Prostate gland (tissue), 2 donors: ENCODE measurements at regions not wholly inside any gene's neighbourhood (a gene's known extent, or its start where the extent isn't known, plus 50 kb on each side); places are given as distances from the start of the nearest gene placed in this dataset.

Experiments used
- DNase-seq: peaks from one replicate; pipeline ENCODE4 v3.0.0-alpha.2; 2019; ENCODE audit warnings: low spot score
- H3K27ac ChIP-seq, 2 donors: fragments of 200-600 bp; sonication (generic); 2 replicates each; pipeline ENCODE4 v1.5.1; 2017 to 2019
- H3K27me3 ChIP-seq: fragments of 200-600 bp; sonication (generic); replicated peaks from 2 replicates; pipeline ENCODE4 v1.5.1; 2019; ENCODE audit not compliant: insufficient read depth
- H3K36me3 ChIP-seq, 2 donors: fragments of 200-600 bp; sonication (generic); 1 replicate in 1 of 2; 2 replicates in 1 of 2; pipeline versions ENCODE4 v1.5.1 to v1.8.1; 2017 to 2019
- H3K4me1 ChIP-seq: fragments of 200-600 bp; sonication (generic); replicated peaks from 2 replicates; pipeline ENCODE4 v1.5.1; 2019
- H3K4me3 ChIP-seq, 2 donors: fragments of 200-600 bp; sonication (generic); 2 replicates each; pipeline ENCODE4 v1.5.1; 2017 to 2019
- H3K9me3 ChIP-seq: fragments of 200-600 bp; sonication (generic); 2 replicates; pipeline ENCODE4 v1.5.1; 2017
- POLR2A ChIP-seq: fragments of 450-650 bp; IDR thresholded peaks from one replicate; pipeline ENCODE4 v1.6.1; 2016; ENCODE audit warnings: antibody characterized with exemption, mild to moderate bottlenecking
- POLR2AphosphoS5 ChIP-seq: sonication (generic); formaldehyde crosslinking; IDR thresholded peaks from one replicate; pipeline ENCODE4 v1.6.1; 2017; ENCODE audit warnings: antibody characterized with exemption
- WGBS: methylation state at CpG from one replicate; pipeline ENCODE4 v1.1.5; 2018; 5-methylcytosine and 5-hydroxymethylcytosine counted together
- intact Hi-C: fragments of 100-400 bp; cut with DNase I; formaldehyde crosslinking; loops from one replicate; pipeline ENCODE4 v1.14.2; 2022
- TF ChIP-seq, protein P1 (sequence below), 4 experiments: fragments of 200-600 bp in 2 of 4; fragments of 450-650 bp in 2 of 4; sonication (generic) in 2 of 4; IDR thresholded peaks; 1 replicate in 3 of 4; 2 replicates in 1 of 4; pipeline ENCODE4 v1.5.1; 2016 to 2019; ENCODE audit warnings: antibody characterized with exemption in 4 of 4, mild to moderate bottlenecking in 2 of 4, moderate library complexity in 2 of 4

DNA sequence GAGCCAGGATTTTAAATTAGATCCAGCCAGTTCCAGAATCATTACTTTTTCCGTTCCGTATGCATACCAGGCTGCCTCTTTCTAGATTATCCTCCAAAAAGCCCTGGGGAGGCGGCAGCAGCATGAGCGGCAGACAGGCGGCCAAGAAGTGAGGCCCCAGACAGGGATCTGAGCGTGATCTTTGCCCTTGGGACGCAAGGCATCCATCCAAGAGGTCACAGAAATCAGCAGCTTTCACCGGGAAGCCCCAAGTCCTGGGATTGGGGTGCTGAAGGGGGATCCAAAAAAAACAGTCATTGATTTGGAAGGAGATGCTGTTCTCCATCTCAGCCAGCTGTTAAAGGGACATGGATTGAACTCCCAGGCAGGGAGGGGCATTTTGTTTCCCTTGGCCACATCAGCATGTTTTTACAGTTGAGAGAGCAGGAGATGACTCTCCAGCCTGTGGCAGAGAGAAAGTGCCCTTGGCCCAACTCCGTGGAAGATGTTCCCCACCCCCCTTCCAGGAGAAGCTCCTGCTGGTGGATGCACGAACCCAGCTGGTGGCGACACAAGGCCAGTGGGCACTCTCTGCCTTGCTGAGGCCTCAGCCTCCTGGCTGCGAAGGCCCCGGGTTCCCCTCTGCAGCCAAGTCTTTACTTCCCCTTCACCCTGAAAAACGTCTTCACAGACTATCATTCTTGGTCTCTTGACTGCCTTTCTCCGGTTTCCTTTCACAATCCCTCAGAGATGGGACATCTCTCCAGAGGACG, 265.6 kb downstream of the ANAPC1 start:
- Histone ChIP-seq H3K27me3 (no peaks in the 10 kb centered on the region), H3K27ac (no peak overlapping the region), H3K4me3 (no peak overlapping the region), H3K9me3 (no peaks in the 10 kb centered on the region), H3K36me3 (no peaks in the 10 kb centered on the region), H3K4me1 (no peaks in the 10 kb centered on the region)
- 63% methylated on average over 16 of the region's 16 CpGs for WGBS
- no peak for DNase-seq
- intact Hi-C loops = no loop called here
- TF ChIP-seq, protein P1, sequence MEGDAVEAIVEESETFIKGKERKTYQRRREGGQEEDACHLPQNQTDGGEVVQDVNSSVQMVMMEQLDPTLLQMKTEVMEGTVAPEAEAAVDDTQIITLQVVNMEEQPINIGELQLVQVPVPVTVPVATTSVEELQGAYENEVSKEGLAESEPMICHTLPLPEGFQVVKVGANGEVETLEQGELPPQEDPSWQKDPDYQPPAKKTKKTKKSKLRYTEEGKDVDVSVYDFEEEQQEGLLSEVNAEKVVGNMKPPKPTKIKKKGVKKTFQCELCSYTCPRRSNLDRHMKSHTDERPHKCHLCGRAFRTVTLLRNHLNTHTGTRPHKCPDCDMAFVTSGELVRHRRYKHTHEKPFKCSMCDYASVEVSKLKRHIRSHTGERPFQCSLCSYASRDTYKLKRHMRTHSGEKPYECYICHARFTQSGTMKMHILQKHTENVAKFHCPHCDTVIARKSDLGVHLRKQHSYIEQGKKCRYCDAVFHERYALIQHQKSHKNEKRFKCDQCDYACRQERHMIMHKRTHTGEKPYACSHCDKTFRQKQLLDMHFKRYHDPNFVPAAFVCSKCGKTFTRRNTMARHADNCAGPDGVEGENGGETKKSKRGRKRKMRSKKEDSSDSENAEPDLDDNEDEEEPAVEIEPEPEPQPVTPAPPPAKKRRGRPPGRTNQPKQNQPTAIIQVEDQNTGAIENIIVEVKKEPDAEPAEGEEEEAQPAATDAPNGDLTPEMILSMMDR (IDR thresholded peaks at IDR 0.05) = no peak

DNA sequence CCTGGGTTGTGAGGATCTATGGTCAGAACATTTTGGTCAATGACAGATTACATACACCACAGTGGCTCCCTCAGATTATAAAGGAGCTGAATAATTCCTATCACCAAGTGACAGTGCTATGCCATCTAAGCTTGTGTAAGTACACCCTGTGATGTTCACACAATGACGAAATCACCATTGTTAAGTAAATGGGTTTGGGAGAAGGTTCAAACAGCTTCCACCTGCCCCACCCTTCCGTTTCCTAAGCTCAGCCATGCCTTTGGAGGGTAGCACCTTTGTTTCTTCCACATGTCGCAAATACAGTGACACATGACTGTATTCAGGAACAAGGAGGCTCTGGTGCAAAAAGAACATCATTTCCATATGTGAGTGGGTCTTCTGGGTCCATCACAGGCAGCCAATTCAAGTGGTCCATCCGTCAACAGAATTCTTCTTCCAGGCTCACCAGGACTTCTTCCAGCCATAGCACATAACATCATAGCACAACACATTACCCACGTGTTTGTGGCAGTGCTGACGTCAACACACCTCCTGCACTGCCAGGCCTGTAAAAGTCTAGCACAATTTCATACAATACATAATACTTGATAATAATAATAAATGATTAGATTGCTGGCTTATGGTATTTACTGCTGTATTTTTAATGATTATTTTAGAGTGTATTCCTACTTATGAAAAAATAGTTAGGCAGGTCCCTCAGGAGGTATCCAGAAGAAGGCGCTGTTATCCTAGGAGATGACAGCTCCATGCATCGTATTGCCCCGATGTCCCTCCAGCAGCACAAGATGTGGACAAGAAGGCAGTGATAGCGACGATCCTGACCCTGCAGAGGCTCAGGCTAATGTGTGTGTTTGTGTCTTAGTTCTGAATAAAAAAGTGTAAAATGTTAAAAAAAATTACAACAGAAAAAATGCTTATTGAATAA, 264.8 kb downstream of the ANAPC1 start:
- H3K36me3 ChIP-seq = no peaks in the 10 kb centered on the region
- H3K27ac ChIP-seq = no peak overlapping the region
- 80% methylated on average over 11 of the region's 11 CpGs for WGBS
- intact Hi-C loops = no loop called here
- TF ChIP-seq, protein P1 (IDR thresholded peaks at IDR 0.05) = no peak
- no peak for TF ChIP-seq POLR2A
- no peak for TF ChIP-seq POLR2AphosphoS5
- H3K4me3 ChIP-seq = no peak overlapping the region
- no peak for DNase-seq
- no peaks in the 10 kb centered on the region for H3K9me3 ChIP-seq
- H3K4me1 ChIP-seq = no peaks in the 10 kb centered on the region
- no peaks in the 10 kb centered on the region for H3K27me3 ChIP-seq

DNA sequence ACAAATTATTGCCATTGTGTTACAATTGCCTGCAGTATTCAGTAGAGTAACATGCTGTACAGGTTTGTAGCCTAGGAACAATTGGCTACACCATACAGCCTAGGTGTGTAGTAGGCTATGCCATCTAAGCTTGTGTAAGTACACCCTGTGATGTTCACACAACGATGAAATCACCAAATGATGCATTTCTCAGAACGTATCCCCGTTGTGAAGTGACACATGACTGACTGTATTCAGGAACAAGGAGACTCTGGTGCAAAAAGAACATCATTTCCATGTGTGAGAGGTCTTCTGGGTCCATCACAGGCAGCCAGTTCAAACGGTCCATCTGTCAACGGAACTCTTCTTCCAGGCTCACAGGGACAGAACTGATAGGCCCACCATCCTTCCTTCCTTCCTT, 263.7 kb downstream of the ANAPC1 start:
- WGBS = 82% methylated on average over 5 of the region's 5 CpGs
- Histone ChIP-seq H3K4me3 (no peak overlapping the region), H3K9me3 (no peaks in the 10 kb centered on the region), H3K36me3 (no peaks in the 10 kb centered on the region), H3K4me1 (no peaks in the 10 kb centered on the region), H3K27ac (no peak overlapping the region), H3K27me3 (no peaks in the 10 kb centered on the region)
- TF ChIP-seq, protein P1 (IDR thresholded peaks at IDR 0.05) = no peak
- TF ChIP-seq POLR2A = no peak
- TF ChIP-seq POLR2AphosphoS5 = no peak
- no peak for DNase-seq
- intact Hi-C loops = no loop called here

DNA sequence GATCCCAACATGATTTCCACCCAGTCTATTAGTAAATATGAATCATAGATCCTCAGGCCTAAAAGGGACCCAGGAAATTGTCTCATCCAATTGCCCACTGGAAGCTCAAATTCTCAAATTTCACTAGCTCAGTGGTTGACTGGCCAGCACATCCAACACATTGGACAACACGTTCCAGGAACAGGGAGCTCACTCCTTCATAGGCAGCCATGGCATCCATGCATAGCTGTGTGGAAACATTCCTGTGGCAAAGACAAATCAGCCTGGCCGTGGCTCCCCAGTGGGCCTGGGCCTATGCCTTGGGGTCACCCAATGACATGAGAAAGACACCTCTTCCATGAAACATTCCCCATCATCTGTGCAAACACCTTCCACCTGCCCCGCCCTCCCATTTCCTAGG, 261.1 kb downstream of the ANAPC1 start:
- no peaks in the 10 kb centered on the region for H3K9me3 ChIP-seq
- intact Hi-C loops = no loop called here
- no peak overlapping the region for H3K27ac ChIP-seq
- H3K27me3 ChIP-seq = no peaks in the 10 kb centered on the region
- TF ChIP-seq POLR2AphosphoS5 = no peak
- TF ChIP-seq POLR2A = no peak
- TF ChIP-seq, protein P1 (IDR thresholded peaks at IDR 0.05) = no peak
- no peak for DNase-seq
- H3K36me3 ChIP-seq = no peaks in the 10 kb centered on the region
- no peaks in the 10 kb centered on the region for H3K4me1 ChIP-seq
- no peak overlapping the region for H3K4me3 ChIP-seq
- WGBS = 94% methylated on average over 3 of the region's 3 CpGs
